Testis (tissue), 2 donors: ENCODE measurements at regions not wholly inside any gene's neighbourhood (a gene's known extent, or its start where the extent isn't known, plus 50 kb on each side); places are given as distances from the start of the nearest gene placed in this dataset.
"Not testable (repeated sequence)": the region's sequence is repeated elsewhere in the genome, so short reads cannot be mapped to it uniquely, and the experiment has no call there.

Experiments
- DNase-seq: peaks from one replicate; pipeline ENCODE4 v3.0.0-alpha.2; 2019
- H3K27ac ChIP-seq, 2 donors: fragments of 200-600 bp; sonication (generic); one replicate each; pipeline ENCODE4 v1.5.1; 2019
- H3K27me3 ChIP-seq: fragments of 200-600 bp; sonication (generic); one replicate; pipeline ENCODE4 v1.5.1; 2019
- H3K36me3 ChIP-seq: fragments of 200-600 bp; sonication (generic); one replicate; pipeline ENCODE4 v1.5.1; 2017; ENCODE audit warnings: low read depth; ENCODE audit errors: missing control alignments
- H3K4me1 ChIP-seq: fragments of 200-600 bp; sonication (generic); one replicate; pipeline ENCODE4 v1.5.1; 2019
- H3K4me3 ChIP-seq, 2 donors: fragments of 200-600 bp; sonication (generic); one replicate each; pipeline ENCODE4 v1.5.1; 2017 to 2019
- H3K9me3 ChIP-seq: fragments of 200-600 bp; sonication (generic); one replicate; pipeline ENCODE4 v1.5.1; 2017
- POLR2A ChIP-seq: fragments of 450-650 bp; IDR thresholded peaks from one replicate; pipeline ENCODE4 v1.6.1; 2017; ENCODE audit warnings: antibody characterized with exemption, mild to moderate bottlenecking, moderate library complexity
- WGBS, 2 donors: methylation state at CpG; one replicate each; pipeline ENCODE4 v1.1.5; 2018; 5-methylcytosine and 5-hydroxymethylcytosine counted together
- intact Hi-C: fragments of 100-400 bp; cut with DNase I; formaldehyde crosslinking; loops from one replicate; pipeline ENCODE4 v1.15.1; 2023; ENCODE audit warnings: low total_unique reads
- TF ChIP-seq, protein P1 (sequence below), 3 experiments: fragments of 450-650 bp in 2 of 3; fragments of 200-600 bp in 1 of 3; sonication (generic) in 1 of 3; IDR thresholded peaks; one replicate each; pipeline ENCODE4 v1.5.1; 2016 to 2019; ENCODE audit warnings: antibody characterized with exemption in 3 of 3, mild to moderate bottlenecking in 2 of 3, moderate library complexity in 1 of 3

DNA sequence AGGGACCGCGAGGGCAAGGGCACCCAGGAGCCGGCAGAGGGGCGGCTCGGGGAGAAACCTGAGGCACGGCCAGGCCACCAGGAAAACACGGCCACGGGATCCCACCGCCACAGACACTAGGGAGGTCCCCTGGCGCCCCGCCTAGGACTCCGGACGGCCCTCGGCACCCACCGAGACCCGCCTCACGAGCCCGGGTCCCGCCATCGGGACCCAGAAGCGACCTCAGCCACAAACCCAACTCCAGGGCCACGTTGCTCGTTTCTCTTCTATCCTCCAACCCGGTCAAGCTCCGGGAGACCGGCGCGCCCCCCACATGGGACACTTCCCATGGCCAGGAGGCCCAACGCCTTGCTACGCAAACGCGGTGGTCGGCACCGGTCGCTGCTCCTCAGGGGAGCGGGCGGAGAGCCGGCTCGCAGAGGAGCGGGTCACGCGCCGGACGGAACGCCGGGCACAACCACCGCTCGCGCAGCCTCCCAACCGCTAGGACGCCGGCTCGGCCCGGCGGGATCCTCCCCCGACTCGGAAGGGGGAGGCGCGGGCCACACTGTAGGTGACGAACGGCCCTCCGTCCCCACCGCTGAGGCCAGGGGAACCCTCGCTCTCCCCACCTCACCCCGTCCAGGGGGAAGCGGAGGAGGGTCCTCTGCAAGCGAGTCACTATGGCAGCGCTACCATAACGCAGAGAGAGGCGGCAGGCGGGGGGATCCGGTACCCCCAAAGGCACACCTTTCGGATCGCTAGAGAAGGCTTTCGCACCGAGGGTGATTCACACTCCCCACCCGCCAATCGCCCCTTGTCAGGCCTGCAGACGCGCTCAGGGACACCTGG, 1514.1 kb upstream of the DEFB115 start:
- WGBS, 2 donors: 29 to 30% methylated on average over 35 to 80 of the region's 80 CpGs
- no peak for DNase-seq
- Histone ChIP-seq H3K4me3 (peak overlapping the region in 1 of 2 donors; percentile 23), H3K36me3 (no peaks in the 10 kb centered on the region), H3K9me3 (no peaks in the 10 kb centered on the region), H3K4me1 (no peaks in the 10 kb centered on the region), H3K27ac (no peak overlapping the region), H3K27me3 (no peaks in the 10 kb centered on the region)
- intact Hi-C loops: no loop called here
- TF ChIP-seq, protein P1, sequence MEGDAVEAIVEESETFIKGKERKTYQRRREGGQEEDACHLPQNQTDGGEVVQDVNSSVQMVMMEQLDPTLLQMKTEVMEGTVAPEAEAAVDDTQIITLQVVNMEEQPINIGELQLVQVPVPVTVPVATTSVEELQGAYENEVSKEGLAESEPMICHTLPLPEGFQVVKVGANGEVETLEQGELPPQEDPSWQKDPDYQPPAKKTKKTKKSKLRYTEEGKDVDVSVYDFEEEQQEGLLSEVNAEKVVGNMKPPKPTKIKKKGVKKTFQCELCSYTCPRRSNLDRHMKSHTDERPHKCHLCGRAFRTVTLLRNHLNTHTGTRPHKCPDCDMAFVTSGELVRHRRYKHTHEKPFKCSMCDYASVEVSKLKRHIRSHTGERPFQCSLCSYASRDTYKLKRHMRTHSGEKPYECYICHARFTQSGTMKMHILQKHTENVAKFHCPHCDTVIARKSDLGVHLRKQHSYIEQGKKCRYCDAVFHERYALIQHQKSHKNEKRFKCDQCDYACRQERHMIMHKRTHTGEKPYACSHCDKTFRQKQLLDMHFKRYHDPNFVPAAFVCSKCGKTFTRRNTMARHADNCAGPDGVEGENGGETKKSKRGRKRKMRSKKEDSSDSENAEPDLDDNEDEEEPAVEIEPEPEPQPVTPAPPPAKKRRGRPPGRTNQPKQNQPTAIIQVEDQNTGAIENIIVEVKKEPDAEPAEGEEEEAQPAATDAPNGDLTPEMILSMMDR (IDR thresholded peaks at IDR 0.05): no peak
- TF ChIP-seq POLR2A: no peak

DNA sequence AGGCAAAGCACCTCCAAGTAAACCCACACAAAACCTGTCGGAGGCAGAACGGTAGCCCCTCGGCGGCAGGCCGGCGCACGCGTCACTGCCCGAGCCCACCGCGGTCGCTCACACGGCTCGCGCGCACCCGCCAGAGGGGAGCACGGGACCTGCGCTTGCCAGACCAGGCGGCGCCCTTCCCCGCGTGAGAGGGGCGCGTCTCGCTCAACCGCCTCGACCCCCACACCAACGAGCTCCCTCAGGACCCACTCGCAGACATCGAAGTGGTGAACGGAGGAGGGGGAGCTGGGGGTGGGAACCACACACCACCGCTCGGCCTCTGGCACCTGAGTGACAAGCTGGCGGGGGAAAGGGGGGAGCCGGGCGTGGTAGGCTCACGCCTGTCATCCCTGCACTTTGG, 1513.4 kb upstream of the DEFB115 start:
- no peak for DNase-seq
- H3K4me3 ChIP-seq: no peak overlapping the region
- WGBS, 2 donors: 30 to 33% methylated on average over 4 to 36 of the region's 38 CpGs
- TF ChIP-seq POLR2A: no peak
- TF ChIP-seq, protein P1 (IDR thresholded peaks at IDR 0.05): no peak
- no peaks in the 10 kb centered on the region for H3K36me3 ChIP-seq
- H3K4me1 ChIP-seq: no peaks in the 10 kb centered on the region
- H3K27me3 ChIP-seq: no peaks in the 10 kb centered on the region
- H3K9me3 ChIP-seq: no peaks in the 10 kb centered on the region
- H3K27ac ChIP-seq: no peak overlapping the region
- intact Hi-C loops: no loop called here

DNA sequence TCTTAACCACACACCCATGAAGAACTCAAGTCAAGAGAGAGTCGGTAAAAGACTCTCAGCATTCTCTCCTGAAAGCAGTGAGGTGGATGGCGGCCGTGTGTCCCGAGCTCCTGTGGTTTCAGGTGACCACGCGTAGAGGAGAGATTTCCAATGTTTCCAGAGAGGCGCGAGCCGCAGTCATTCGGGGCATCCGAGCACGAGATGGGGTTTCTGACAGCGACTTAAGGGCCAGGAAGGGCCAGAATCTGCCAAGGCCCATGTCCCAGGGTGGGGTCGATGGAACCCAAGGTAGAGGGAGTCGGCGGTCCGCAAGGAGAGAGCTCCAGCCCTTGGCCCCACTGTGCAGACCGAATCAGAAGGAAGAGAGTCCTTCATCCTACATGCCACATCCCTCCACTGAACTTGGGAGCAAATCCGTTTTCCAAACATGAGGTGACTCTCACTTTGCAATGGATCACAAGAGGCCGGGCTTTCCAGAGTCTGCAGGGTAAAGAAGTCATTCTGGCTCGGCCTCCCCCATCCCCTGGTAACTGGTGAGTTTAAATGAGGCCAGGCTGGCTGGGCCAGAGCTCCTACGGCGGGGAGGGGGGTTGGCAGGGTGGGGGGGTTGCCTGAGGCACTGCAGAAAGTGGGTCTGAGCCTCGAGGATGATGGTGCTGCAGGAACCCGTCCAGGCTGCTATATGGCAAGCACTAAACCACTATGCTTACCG, 1511.8 kb upstream of the DEFB115 start:
- H3K27me3 ChIP-seq, H3K4me1 ChIP-seq, DNase-seq, H3K9me3 ChIP-seq, H3K36me3 ChIP-seq, H3K4me3 ChIP-seq, intact Hi-C loops, H3K27ac ChIP-seq: not testable (repeated sequence)
- 68 to 74% methylated on average over 16 to 26 of the region's 26 CpGs for WGBS, 2 donors

DNA sequence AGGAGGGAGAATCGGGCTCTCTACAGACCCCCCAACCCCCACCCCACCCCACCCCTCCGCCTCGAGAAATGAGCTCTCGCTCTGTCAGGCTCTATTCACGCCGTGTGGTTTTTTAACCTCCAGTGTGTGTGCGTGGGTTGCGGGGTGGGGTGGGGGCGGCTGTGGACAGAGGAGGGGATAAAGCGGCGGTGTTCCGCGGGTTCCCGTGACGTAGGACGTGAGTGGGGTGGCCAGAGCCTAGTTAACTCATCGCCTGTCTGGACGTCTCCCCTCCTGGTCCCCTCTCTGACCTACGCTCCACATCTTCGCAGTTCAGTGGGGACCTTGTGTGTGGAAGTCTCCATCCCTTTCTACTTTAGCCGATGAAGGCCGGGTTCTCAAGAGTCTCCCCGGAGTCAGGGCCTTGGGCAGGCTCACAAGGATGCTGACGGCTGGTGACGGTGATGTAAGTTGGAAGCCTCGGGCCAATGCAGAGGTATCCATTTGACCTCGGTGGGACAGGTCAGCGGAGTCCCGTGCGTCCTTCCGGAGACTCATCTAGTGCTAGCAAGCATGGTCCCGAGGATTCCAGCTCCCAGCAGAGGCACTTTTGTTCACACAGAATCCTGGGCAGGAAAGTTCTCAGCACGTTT, 1507.1 kb upstream of the DEFB115 start:
- WGBS, 2 donors: 75% methylated on average over 13 to 33 of the region's 33 CpGs
- TF ChIP-seq POLR2A: no peak
- TF ChIP-seq, protein P1 (IDR thresholded peaks at IDR 0.05): no peak
- intact Hi-C loops: no loop called here
- Histone ChIP-seq H3K4me1 (no peaks in the 10 kb centered on the region), H3K27ac (no peak overlapping the region), H3K4me3 (no peak overlapping the region), H3K9me3 (no peaks in the 10 kb centered on the region), H3K36me3 (no peaks in the 10 kb centered on the region), H3K27me3 (no peaks in the 10 kb centered on the region)
- no peak for DNase-seq

DNA sequence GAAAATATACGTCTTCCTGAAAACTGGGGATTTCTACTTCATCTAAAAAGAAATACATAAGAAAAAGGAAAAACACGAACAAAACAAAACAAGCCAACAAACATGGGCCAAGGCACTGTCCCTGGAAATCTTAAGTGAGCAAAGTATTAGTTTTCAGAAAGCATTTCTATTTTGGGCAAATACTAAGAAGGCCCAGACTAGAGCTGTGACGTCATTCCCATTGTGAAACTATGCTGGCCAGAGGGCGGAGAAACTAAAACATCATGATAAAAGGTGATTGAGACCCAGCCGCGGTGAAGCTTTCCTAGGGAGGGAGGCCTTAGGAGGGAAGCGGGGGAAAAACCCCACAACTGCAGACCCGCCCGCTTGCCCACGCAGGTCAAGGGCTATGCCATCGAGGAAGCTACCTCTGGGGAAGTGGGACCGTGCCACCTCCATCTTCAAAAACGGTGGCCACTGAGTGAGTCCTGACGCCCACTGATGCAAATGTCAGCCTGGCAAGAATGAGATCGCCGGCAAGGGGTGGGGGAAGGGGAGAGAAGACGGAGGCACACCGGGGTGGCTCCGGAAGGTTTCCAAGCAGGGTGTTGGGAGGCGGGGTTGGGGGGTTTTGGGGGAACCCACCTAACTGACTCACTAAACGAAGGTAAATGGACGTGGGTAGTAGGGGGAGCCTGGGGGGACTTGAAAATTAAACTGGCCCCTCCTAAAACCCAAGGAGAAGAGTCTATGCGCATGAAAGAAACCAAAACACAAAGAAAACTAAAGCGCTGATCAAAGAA, 1504.6 kb upstream of the DEFB115 start:
- DNase-seq, H3K4me3 ChIP-seq, H3K4me1 ChIP-seq, intact Hi-C loops, H3K27me3 ChIP-seq, H3K9me3 ChIP-seq, H3K36me3 ChIP-seq, H3K27ac ChIP-seq: not testable (repeated sequence)
- WGBS, 2 donors: 18 to 27% methylated on average over 21 to 24 of the region's 24 CpGs
